ENCODE measurements at regions not wholly inside any gene's neighbourhood (a gene's known extent, or its start where the extent isn't known, plus 50 kb on each side); places are given as distances from the start of the nearest gene placed in this dataset.

GRCh38 chr6:90947184-90948064 lies 360.6 kb upstream of the MAP3K7 start:
- no peaks in the 10 kb centered on the region for H4K20me1 ChIP-seq
- no peak for TF ChIP-seq Cebpa-rat (IDR thresholded peaks at IDR 0.05)
- no peak overlapping the region for H3K4me2 ChIP-seq
- no peaks in the 10 kb centered on the region for H3K4me1 ChIP-seq
- no peaks in the 10 kb centered on the region for H3K9me3 ChIP-seq
- H3K36me3 ChIP-seq, result no peaks in the 10 kb centered on the region
- no peaks in the 10 kb centered on the region for H3K27me3 ChIP-seq
- H3K27ac ChIP-seq, result no peak overlapping the region
- no peak overlapping the region for H3K4me3 ChIP-seq
- no peak overlapping the region for H3K9ac ChIP-seq

- no peaks in the 10 kb centered on the region for H3K36me3 ChIP-seq
- no peak overlapping the region for H3K4me2 ChIP-seq
- TF ChIP-seq Cebpa-rat (IDR thresholded peaks at IDR 0.05), result no peak
- H3K9ac ChIP-seq, result no peak overlapping the region
- H3K4me3 ChIP-seq, result no peak overlapping the region
- no peaks in the 10 kb centered on the region for H3K27me3 ChIP-seq
- no peaks in the 10 kb centered on the region for H3K9me3 ChIP-seq
- no peaks in the 10 kb centered on the region for H4K20me1 ChIP-seq
- H3K4me1 ChIP-seq, result no peaks in the 10 kb centered on the region
- H3K27ac ChIP-seq, result no peak overlapping the region
Measured at GRCh38 chr6:90941885-90942284, 355.0 kb upstream of the MAP3K7 start.

GRCh38 chr6:90940812-90941481 lies 354.1 kb upstream of the MAP3K7 start:
- Histone ChIP-seq H3K27me3 (no peaks in the 10 kb centered on the region), H3K4me1 (no peaks in the 10 kb centered on the region), H3K4me3 (no peak overlapping the region), H3K9me3 (no peaks in the 10 kb centered on the region), H3K36me3 (no peaks in the 10 kb centered on the region), H4K20me1 (no peaks in the 10 kb centered on the region), H3K27ac (no peak overlapping the region), H3K4me2 (no peak overlapping the region), H3K9ac (no peak overlapping the region)
- TF ChIP-seq Cebpa-rat (IDR thresholded peaks at IDR 0.05), result no peak

GRCh38 chr6:90939906-90940305 lies 353.0 kb upstream of the MAP3K7 start:
- no peaks in the 10 kb centered on the region for H4K20me1 ChIP-seq
- no peak overlapping the region for H3K9ac ChIP-seq
- H3K4me2 ChIP-seq, result no peak overlapping the region
- no peak for TF ChIP-seq Cebpa-rat (IDR thresholded peaks at IDR 0.05)
- H3K27me3 ChIP-seq, result no peaks in the 10 kb centered on the region
- H3K27ac ChIP-seq, result no peak overlapping the region
- H3K9me3 ChIP-seq, result no peaks in the 10 kb centered on the region
- H3K4me3 ChIP-seq, result no peak overlapping the region
- no peaks in the 10 kb centered on the region for H3K4me1 ChIP-seq
- no peaks in the 10 kb centered on the region for H3K36me3 ChIP-seq

GRCh38 chr6:90938122-90938521 lies 351.2 kb upstream of the MAP3K7 start:
- no peak overlapping the region for H3K27ac ChIP-seq
- H3K4me2 ChIP-seq, result no peak overlapping the region
- no peak overlapping the region for H3K9ac ChIP-seq
- H4K20me1 ChIP-seq, result no peaks in the 10 kb centered on the region
- no peak for TF ChIP-seq Cebpa-rat (IDR thresholded peaks at IDR 0.05)
- no peaks in the 10 kb centered on the region for H3K4me1 ChIP-seq
- H3K27me3 ChIP-seq, result no peaks in the 10 kb centered on the region
- no peaks in the 10 kb centered on the region for H3K36me3 ChIP-seq
- H3K9me3 ChIP-seq, result no peaks in the 10 kb centered on the region
- H3K4me3 ChIP-seq, result no peak overlapping the region

GRCh38 chr6:90936286-90936685 lies 349.4 kb upstream of the MAP3K7 start:
- Histone ChIP-seq H3K9ac (no peak overlapping the region), H3K27ac (no peak overlapping the region), H3K4me2 (no peak overlapping the region), H3K9me3 (no peaks in the 10 kb centered on the region), H3K36me3 (no peaks in the 10 kb centered on the region), H4K20me1 (no peaks in the 10 kb centered on the region), H3K27me3 (no peaks in the 10 kb centered on the region), H3K4me3 (no peak overlapping the region), H3K4me1 (no peaks in the 10 kb centered on the region)
- no peak for TF ChIP-seq Cebpa-rat (IDR thresholded peaks at IDR 0.05)

- Histone ChIP-seq H3K9me3 (no peaks in the 10 kb centered on the region), H3K9ac (no peak overlapping the region), H3K4me1 (no peaks in the 10 kb centered on the region), H4K20me1 (no peaks in the 10 kb centered on the region), H3K4me2 (no peak overlapping the region), H3K36me3 (no peaks in the 10 kb centered on the region), H3K27me3 (no peaks in the 10 kb centered on the region), H3K4me3 (no peak overlapping the region), H3K27ac (no peak overlapping the region)
- no peak for TF ChIP-seq Cebpa-rat (IDR thresholded peaks at IDR 0.05)
Measured at GRCh38 chr6:90934966-90935365, 348.1 kb upstream of the MAP3K7 start.

GRCh38 chr6:90934081-90934480 lies 347.2 kb upstream of the MAP3K7 start:
- Histone ChIP-seq H3K36me3 (no peaks in the 10 kb centered on the region), H3K4me3 (no peak overlapping the region), H3K27me3 (no peaks in the 10 kb centered on the region), H3K4me2 (no peak overlapping the region), H3K9ac (no peak overlapping the region), H3K9me3 (no peaks in the 10 kb centered on the region), H3K4me1 (no peaks in the 10 kb centered on the region), H3K27ac (no peak overlapping the region), H4K20me1 (no peaks in the 10 kb centered on the region)
- no peak for TF ChIP-seq Cebpa-rat (IDR thresholded peaks at IDR 0.05)

GRCh38 chr6:90932351-90932750 lies 345.5 kb upstream of the MAP3K7 start:
- Histone ChIP-seq H3K27me3 (no peaks in the 10 kb centered on the region), H3K9me3 (no peaks in the 10 kb centered on the region)
- TF ChIP-seq Cebpa-rat (IDR thresholded peaks at IDR 0.05), result no peak

GRCh38 chr6:90928051-90928450 lies 341.2 kb upstream of the MAP3K7 start:
- H4K20me1 ChIP-seq, result no peaks in the 10 kb centered on the region
- H3K9me3 ChIP-seq, result no peaks in the 10 kb centered on the region
- H3K4me3 ChIP-seq, result no peak overlapping the region
- no peaks in the 10 kb centered on the region for H3K36me3 ChIP-seq
- no peaks in the 10 kb centered on the region for H3K4me1 ChIP-seq
- no peak overlapping the region for H3K4me2 ChIP-seq
- TF ChIP-seq Cebpa-rat (IDR thresholded peaks at IDR 0.05), result no peak
- no peaks in the 10 kb centered on the region for H3K27me3 ChIP-seq
- no peak overlapping the region for H3K27ac ChIP-seq
- no peak overlapping the region for H3K9ac ChIP-seq

More at GRCh38 chr6:90932351-90932750, 345.5 kb upstream of the MAP3K7 start:
- Histone ChIP-seq H3K9ac (no peak overlapping the region), H3K4me2 (no peak overlapping the region), H3K36me3 (no peaks in the 10 kb centered on the region), H3K4me1 (no peaks in the 10 kb centered on the region), H4K20me1 (no peaks in the 10 kb centered on the region), H3K4me3 (no peak overlapping the region), H3K27ac (no peak overlapping the region)

Data from BLaER1 (cell line).